RPMI8226 (cell line): ENCODE measurements at regions not wholly inside any gene's neighbourhood (a gene's known extent, or its start where the extent isn't known, plus 50 kb on each side); places are given as distances from the start of the nearest gene placed in this dataset.
"Not testable (repeated sequence)": the region's sequence is repeated elsewhere in the genome, so short reads cannot be mapped to it uniquely, and the experiment has no call there.

Experiments used
- DNase-seq: peaks from one replicate; pipeline ENCODE4 v3.0.0-alpha.2; 2015

GRCh38 chr4:181830404-181831035, 412.7 kb upstream of the TENM3 start:
- DNase-seq, result no peak

GRCh38 chr4:181834071-181834470, 409.1 kb upstream of the TENM3 start:
- no peak for DNase-seq

- DNase-seq, result no peak
Measured at GRCh38 chr4:181835348-181835747, 407.9 kb upstream of the TENM3 start.

- DNase-seq, result no peak
Measured at GRCh38 chr4:181838253-181838652, 404.9 kb upstream of the TENM3 start.

- DNase-seq, result not testable (repeated sequence)
Measured at GRCh38 chr4:181843797-181844196, 399.4 kb upstream of the TENM3 start.

GRCh38 chr4:181845617-181846016, 397.6 kb upstream of the TENM3 start:
- DNase-seq, result no peak

GRCh38 chr4:181846934-181847333, 396.3 kb upstream of the TENM3 start:
- no peak for DNase-seq

- no peak for DNase-seq
Measured at GRCh38 chr4:181848357-181848756, 394.8 kb upstream of the TENM3 start.

GRCh38 chr4:181849472-181849871, 393.7 kb upstream of the TENM3 start:
- DNase-seq, result no peak

- no peak for DNase-seq
Measured at GRCh38 chr4:181853881-181854511, 389.2 kb upstream of the TENM3 start.

- DNase-seq, result no peak
Measured at GRCh38 chr4:181855307-181855706, 387.9 kb upstream of the TENM3 start.

- DNase-seq, result not testable (repeated sequence)
Measured at GRCh38 chr4:181857471-181857870, 385.7 kb upstream of the TENM3 start.

GRCh38 chr4:181858741-181859140, 384.5 kb upstream of the TENM3 start:
- DNase-seq, result no peak

- no peak for DNase-seq
Measured at GRCh38 chr4:181859439-181859838, 383.8 kb upstream of the TENM3 start.

- no peak for DNase-seq
Measured at GRCh38 chr4:181860157-181860556, 383.0 kb upstream of the TENM3 start.

GRCh38 chr4:181860668-181861067, 382.5 kb upstream of the TENM3 start:
- DNase-seq, result no peak

- DNase-seq, result no peak
Measured at GRCh38 chr4:181863856-181864255, 379.3 kb upstream of the TENM3 start.

- no peak for DNase-seq
Measured at GRCh38 chr4:181870326-181870725, 372.9 kb upstream of the TENM3 start.

GRCh38 chr4:181874602-181875001, 368.6 kb upstream of the TENM3 start:
- DNase-seq, result no peak

- DNase-seq, result no peak
Measured at GRCh38 chr4:181877329-181877848, 365.8 kb upstream of the TENM3 start.

GRCh38 chr4:181890031-181890430, 353.2 kb upstream of the TENM3 start:
- DNase-seq, result no peak

GRCh38 chr4:181890911-181891310, 352.3 kb upstream of the TENM3 start:
- DNase-seq, result no peak

GRCh38 chr4:181896614-181897013, 346.6 kb upstream of the TENM3 start:
- no peak for DNase-seq

GRCh38 chr4:181897935-181898334, 345.3 kb upstream of the TENM3 start:
- no peak for DNase-seq

- DNase-seq, result not testable (repeated sequence)
Measured at GRCh38 chr4:181902404-181902803, 340.8 kb upstream of the TENM3 start.
